A549 (cell line): ENCODE measurements at regions not wholly inside any gene's neighbourhood (a gene's known extent, or its start where the extent isn't known, plus 50 kb on each side); places are given as distances from the start of the nearest gene placed in this dataset.

Experiments used
- ATAC-seq, 2 experiments: fragments of 200-7000 bp in 1 of 2; fragments of >200 bp in 1 of 2; cut with Nextera tagmentation in 1 of 2; cut with Tn5 transposase in 1 of 2; 3 replicates each; pipeline versions ENCODE4 v1.8.0 to v1.9.1; 2018 to 2020; ENCODE audit warnings: mild to moderate bottlenecking in 1 of 2, moderate library complexity in 1 of 2
- CTCF ChIA-PET: fragments of 300-600 bp; sonication (Branson Sonifier 250); formaldehyde crosslinking; extraction: SDS; loops from one replicate; lab custom pipeline; 2021; ENCODE audit warnings: antibody characterized with exemption, inconsistent platforms; lab: Yijun Ruan, JAX
- POLR2A ChIA-PET: fragments of 350-600 bp; formaldehyde crosslinking; extraction: SDS; loops from one replicate; lab custom pipeline; 2021; ENCODE audit warnings: antibody characterized with exemption, inconsistent platforms; lab: Yijun Ruan, JAX
- DNase-seq, 2 experiments: peaks; one replicate each; pipeline versions ENCODE4 v3.0.0 to v3.0.0-alpha.2; 2011 to 2016; ENCODE audit warnings: low read depth in 1 of 2, low spot score in 1 of 2
- FAIRE-seq: peaks from 2 replicates; lab custom pipeline; 2011; peaks lifted over from hg19 to GRCh38; lab: Jason Lieb, UNC
- H3K27ac ChIP-seq, 2 experiments: fragments of >200 bp; sonication (Bioruptor Twin); formaldehyde crosslinking; 3 replicates each; pipeline ENCODE4 v1.5.1; 2016 to 2017
- H3K4me1 ChIP-seq: fragments of >200 bp; sonication (Bioruptor Twin); formaldehyde crosslinking; 3 replicates; pipeline ENCODE4 v1.6.1; 2016
- H3K4me2 ChIP-seq: fragments of >200 bp; sonication (Bioruptor Twin); formaldehyde crosslinking; 3 replicates; pipeline ENCODE4 v1.6.1; 2016
- H3K4me3 ChIP-seq: fragments of >200 bp; sonication (Bioruptor Twin); formaldehyde crosslinking; 3 replicates; pipeline ENCODE4 v1.5.1; 2016
- H3K9me3 ChIP-seq: fragments of >200 bp; sonication (Bioruptor Twin); formaldehyde crosslinking; 3 replicates; pipeline ENCODE4 v1.6.1; 2016
- CEBPB ChIP-seq, 2 experiments: fragments of >200 bp in 1 of 2; sonication (Bioruptor Twin) in 1 of 2; formaldehyde crosslinking in 1 of 2; IDR thresholded peaks; 2 replicates each; pipeline ENCODE4 v1.6.1; 2012 to 2016
- CHD2 ChIP-seq: fragments of 150-350 bp; IDR thresholded peaks from 2 replicates; pipeline ENCODE4 v1.6.1; 2014; ENCODE audit warnings: low read length; ENCODE audit not compliant: partially characterized antibody
- CTCF ChIP-seq: fragments of >200 bp; sonication (Bioruptor Twin); formaldehyde crosslinking; IDR thresholded peaks from 3 replicates; pipeline ENCODE4 v1.5.1; 2016
- E2F6 ChIP-seq: IDR thresholded peaks from 2 replicates; pipeline ENCODE4 v1.6.1; 2012; ENCODE audit warnings: low read depth, borderline replicate concordance
- EHF ChIP-seq: fragments of 250-450 bp; sonication (Bioruptor Pico); IDR thresholded peaks from 2 replicates; pipeline ENCODE4 v1.5.0; 2020; ENCODE audit warnings: mild to moderate bottlenecking
- EHMT2 ChIP-seq: fragments of 200-600 bp; sonication (generic); IDR thresholded peaks from 2 replicates; pipeline ENCODE4 v1.6.1; 2016; ENCODE audit warnings: antibody characterized with exemption, low read depth, mild to moderate bottlenecking, moderate library complexity
- ELK1 ChIP-seq: fragments of 150-350 bp; IDR thresholded peaks from 2 replicates; pipeline ENCODE4 v1.6.1; 2014; ENCODE audit warnings: low read depth, mild to moderate bottlenecking, low read length
- GATA3 ChIP-seq: IDR thresholded peaks from 2 replicates; pipeline ENCODE4 v1.6.1; 2012; ENCODE audit warnings: borderline replicate concordance
- HOXB13 ChIP-seq: fragments of 250-450 bp; sonication (Bioruptor Pico); IDR thresholded peaks from 2 replicates; pipeline ENCODE4 v1.5.0; 2020; ENCODE audit warnings: low read depth, mild to moderate bottlenecking, moderate library complexity
- JUNB ChIP-seq: fragments of >200 bp; sonication (Bioruptor Twin); formaldehyde crosslinking; IDR thresholded peaks from 2 replicates; pipeline ENCODE4 v1.6.1; 2016
- KDM5A ChIP-seq: fragments of 200-600 bp; sonication (generic); IDR thresholded peaks from 2 replicates; pipeline ENCODE4 v1.6.1; 2016; ENCODE audit warnings: antibody characterized with exemption, mild to moderate bottlenecking
- MAFK ChIP-seq: fragments of 450-650 bp; IDR thresholded peaks from 2 replicates; pipeline ENCODE4 v1.6.1; 2014; ENCODE audit not compliant: partially characterized antibody
- MAZ ChIP-seq: fragments of 150-350 bp; IDR thresholded peaks from 2 replicates; pipeline ENCODE4 v1.6.1; 2014; ENCODE audit warnings: antibody characterized with exemption, low read depth, low read length, borderline replicate concordance
- NR3C1 ChIP-seq: fragments of >200 bp; sonication (Bioruptor Twin); formaldehyde crosslinking; IDR thresholded peaks from 3 replicates; pipeline ENCODE4 v1.6.1; 2017
- POLR2A ChIP-seq: IDR thresholded peaks from 2 replicates; pipeline ENCODE4 v1.6.1; 2012; ENCODE audit warnings: mild to moderate bottlenecking, low read length
- RAD21 ChIP-seq, 2 experiments: fragments of >200 bp in 1 of 2; sonication (Bioruptor Twin) in 1 of 2; formaldehyde crosslinking in 1 of 2; IDR thresholded peaks in 1 of 2; conservative IDR thresholded peaks in 1 of 2; 2 replicates in 1 of 2; 3 replicates in 1 of 2; pipeline ENCODE4 v1.6.1; 2012 to 2018; ENCODE audit warnings: inconsistent platforms in 1 of 2
- RCOR1 ChIP-seq: fragments of 150-350 bp; IDR thresholded peaks from 2 replicates; pipeline ENCODE4 v1.6.1; 2014; ENCODE audit warnings: antibody characterized with exemption, low read length, low read depth
- RFX5 ChIP-seq: fragments of 450-650 bp; IDR thresholded peaks from 2 replicates; pipeline ENCODE4 v1.7.1; 2014; ENCODE audit warnings: antibody characterized with exemption, mild to moderate bottlenecking, moderate library complexity
- TP53 ChIP-seq: fragments of 250-450 bp; sonication (Bioruptor Pico); IDR thresholded peaks from 2 replicates; pipeline ENCODE4 v1.5.0; 2021; ENCODE audit warnings: mild to moderate bottlenecking, moderate library complexity
- ZC3H11A ChIP-seq: fragments of 450-650 bp; IDR thresholded peaks from 2 replicates; pipeline ENCODE4 v1.6.1; 2014; ENCODE audit warnings: antibody characterized with exemption, mild to moderate bottlenecking
- ZFP36 ChIP-seq: fragments of 450-650 bp; IDR thresholded peaks from 2 replicates; pipeline ENCODE4 v1.6.1; 2014; ENCODE audit warnings: borderline replicate concordance; ENCODE audit not compliant: partially characterized antibody
- WGBS: methylation state at CpG from one replicate; pipeline ENCODE4 v1.1.6; 2017; ENCODE audit errors: missing lambda C conversion rate; 5-methylcytosine and 5-hydroxymethylcytosine counted together

GRCh38 chr2:139798391-139798790 is 1018.2 kb upstream of the NXPH2 start:
- no peak overlapping the region for H3K4me2 ChIP-seq
- no peak overlapping the region for H3K27ac ChIP-seq
- H3K9me3 ChIP-seq = no peaks in the 10 kb centered on the region
- POLR2A ChIA-PET = no interaction called here
- ATAC-seq (no peak), FAIRE-seq (no peak), DNase-seq (no peak)
- TF ChIP-seq RCOR1 (no peak), JUNB (no peak), ZFP36 (no peak), E2F6 (no peak), POLR2A (no peak), ELK1 (no peak), NR3C1 (no peak), GATA3 (no peak), CTCF (no peak), EHF (CRISPR knock-in tag) (no peak), CHD2 (no peak), CEBPB (IDR thresholded peaks at IDR 0.05) (no peak), MAZ (no peak), TP53 (CRISPR knock-in tag) (no peak)
- CTCF ChIA-PET = interaction anchor here (0.5 kb wide), 1 partner anchor 1340 kb away, joined by 4 read pairs; no protein-coding TSS in a partner anchor
- H3K4me1 ChIP-seq = no peaks in the 10 kb centered on the region
- no peak overlapping the region for H3K4me3 ChIP-seq
- WGBS = 1% methylated on average over 2 of the region's 2 CpGs

GRCh38 chr2:139790807-139791752 is 1010.9 kb upstream of the NXPH2 start:
- ChIA-PET POLR2A (no interaction called here), CTCF (interaction anchor here (1.0 to 1.2 kb wide), 2 partner anchors 9 to 1073 kb away, joined by 3 to 4 read pairs; no protein-coding TSS in a partner anchor)
- DNase-seq (peak; percentile 0 to 36), ATAC-seq (peak in 1 of 2 experiments; percentile 72; a peak in 2 of 6 replicates), FAIRE-seq (no peak)
- no peak for TF ChIP-seq EHF (CRISPR knock-in tag)
- TF ChIP-seq RFX5 = no peak
- TF ChIP-seq RAD21 (conservative IDR thresholded peaks at IDR 0.05 in 1 of 2, IDR thresholded peaks at IDR 0.05 in 1 of 2) = peak; percentile 49 to 52; a peak in 3 of 5 replicates
- no peak for TF ChIP-seq EHMT2
- no peak for TF ChIP-seq MAFK
- TF ChIP-seq HOXB13 (CRISPR knock-in tag) = no peak
- peak; percentile 33; the same call in 2 of the 3 replicates for TF ChIP-seq CTCF
- TF ChIP-seq ZC3H11A = no peak
- TF ChIP-seq KDM5A = no peak
- Histone ChIP-seq H3K4me3 (no peak overlapping the region), H3K4me2 (no peak overlapping the region), H3K27ac (no peak overlapping the region), H3K9me3 (no peaks in the 10 kb centered on the region), H3K4me1 (no peaks in the 10 kb centered on the region)
- 0% methylated on average over 3 of the region's 3 CpGs for WGBS
